ENCODE measurements at regions not wholly inside any gene's neighbourhood (a gene's known extent, or its start where the extent isn't known, plus 50 kb on each side); places are given as distances from the start of the nearest gene placed in this dataset.

DNA sequence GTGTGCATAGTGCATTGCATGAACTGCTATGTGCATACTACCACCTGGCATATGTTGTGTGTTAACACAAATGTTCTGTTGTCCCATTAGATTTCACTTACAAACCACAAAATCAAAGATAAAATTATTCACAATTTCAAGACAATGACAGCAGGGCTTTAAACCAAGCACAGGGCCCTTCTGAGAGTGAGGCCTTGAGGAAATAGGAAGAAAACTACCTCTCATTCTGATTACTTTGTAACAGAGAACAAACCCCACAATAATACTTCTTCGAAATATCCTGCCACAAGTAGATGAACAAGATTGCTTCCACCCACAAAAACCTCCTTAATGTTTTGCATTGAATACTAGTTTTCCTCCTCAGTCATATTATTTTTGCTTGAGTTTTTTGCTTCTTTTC is 85.5 kb upstream of the SPANXB1 start:
- Histone ChIP-seq H2AK5ac (ENCODE audit: low read depth, low read length) (no peak overlapping the region), H3K4me2 (ENCODE audit: low read depth, low read length) (no peak overlapping the region), H3K56ac (ENCODE audit: extremely low read depth, insufficient read depth, low read length) (no peak overlapping the region), H3K14ac (replicated peaks; ENCODE audit: low read depth, low read length) (no peak overlapping the region), H2AK9ac (replicated peaks; ENCODE audit: low read depth, low read length, poor library complexity) (no peak overlapping the region), H3K9me3 (ENCODE audit: control insufficient read depth, insufficient read depth, low read length) (no peaks in the 10 kb centered on the region), H2BK120ac (ENCODE audit: low read depth, low read length) (no peak overlapping the region), H2BK5ac (ENCODE audit: low read depth, low read length, poor library complexity, severe bottlenecking) (no peak overlapping the region), H4K91ac (ENCODE audit: insufficient read depth, low read depth, low read length) (no peak overlapping the region), H3K4me3 (ENCODE audit: insufficient read depth, low read depth, low read length) (no peak overlapping the region), H3K27me3 (ENCODE audit: control insufficient read depth, insufficient read depth, low read length) (no peaks in the 10 kb centered on the region), H3K36me3 (ENCODE audit: control insufficient read depth, insufficient read depth, low read length) (no peaks in the 10 kb centered on the region), H3K4me1 (ENCODE audit: control insufficient read depth, insufficient read depth, low read length) (no peaks in the 10 kb centered on the region), H4K20me1 (ENCODE audit: insufficient read depth, low read length) (no peaks in the 10 kb centered on the region), H3K9me1 (ENCODE audit: insufficient read depth, low read length) (no peaks in the 10 kb centered on the region), H2BK20ac (ENCODE audit: low read depth, low read length) (no peak overlapping the region), H3K9ac (ENCODE audit: low read depth, low read length) (no peak overlapping the region), H3K27ac (ENCODE audit: insufficient read depth, low read length) (no peak overlapping the region), H3K79me1 (ENCODE audit: low read depth in 1 of 2, low read length in 2 of 2) (no peaks in the 10 kb centered on the region), H3K18ac (ENCODE audit: low read depth, low read length) (no peak overlapping the region), H3K23ac (ENCODE audit: low read depth, low read length) (no peak overlapping the region), H4K5ac (ENCODE audit: low read depth, low read length) (no peak overlapping the region), H2AFZ (replicated peaks; ENCODE audit: low read length, poor library complexity) (no peak overlapping the region), H4K8ac (ENCODE audit: low read depth in 2 of 2, low read length in 2 of 2) (no peak overlapping the region), H3K4ac (ENCODE audit: low read depth, low read length) (no peak overlapping the region), H2BK15ac (ENCODE audit: low read depth, low read length) (no peak overlapping the region)
- no CpG with 5 or more reads among the region's 1 CpG for WGBS, 2 experiments (ENCODE audit: extremely low coverage in 2 of 2, insufficient read length in 1 of 2)
- BruUV-seq (replicated peaks) = no TSS peak
- no peak for ATAC-seq (ENCODE audit: low read depth)
- intact Hi-C loops (cut with micrococcal nuclease) (loop anchor here (5.0 to 10.0 kb wide), 3 partner anchors 58 to 1170 kb away; no protein-coding TSS in a partner anchor), dilution Hi-C loops (cut with HindIII; ENCODE audit: low sequenced_read_pairs, unreplicated experiment) (no loop called here), in situ Hi-C loops (cut with MboI; ENCODE audit: low sequenced_read_pairs) (loop anchor here (25.0 kb wide), 1 partner anchor 370 kb away; no protein-coding TSS in a partner anchor)
- TF ChIP-seq SMC3 (IDR thresholded peaks at IDR 0.05; ENCODE audit: low read depth, low read length) (no peak), MAZ (IDR thresholded peaks at IDR 0.05; ENCODE audit: borderline replicate concordance, low read depth, low read length) (no peak), CHD1 (IDR thresholded peaks at IDR 0.05; ENCODE audit: low read depth, low read length) (no peak), CEBPB (IDR thresholded peaks at IDR 0.05; ENCODE audit: low read depth, low read length) (no peak), FOS (IDR thresholded peaks at IDR 0.05; ENCODE audit: low read depth, low read length) (no peak)
- TF ChIP-seq, protein P1, sequence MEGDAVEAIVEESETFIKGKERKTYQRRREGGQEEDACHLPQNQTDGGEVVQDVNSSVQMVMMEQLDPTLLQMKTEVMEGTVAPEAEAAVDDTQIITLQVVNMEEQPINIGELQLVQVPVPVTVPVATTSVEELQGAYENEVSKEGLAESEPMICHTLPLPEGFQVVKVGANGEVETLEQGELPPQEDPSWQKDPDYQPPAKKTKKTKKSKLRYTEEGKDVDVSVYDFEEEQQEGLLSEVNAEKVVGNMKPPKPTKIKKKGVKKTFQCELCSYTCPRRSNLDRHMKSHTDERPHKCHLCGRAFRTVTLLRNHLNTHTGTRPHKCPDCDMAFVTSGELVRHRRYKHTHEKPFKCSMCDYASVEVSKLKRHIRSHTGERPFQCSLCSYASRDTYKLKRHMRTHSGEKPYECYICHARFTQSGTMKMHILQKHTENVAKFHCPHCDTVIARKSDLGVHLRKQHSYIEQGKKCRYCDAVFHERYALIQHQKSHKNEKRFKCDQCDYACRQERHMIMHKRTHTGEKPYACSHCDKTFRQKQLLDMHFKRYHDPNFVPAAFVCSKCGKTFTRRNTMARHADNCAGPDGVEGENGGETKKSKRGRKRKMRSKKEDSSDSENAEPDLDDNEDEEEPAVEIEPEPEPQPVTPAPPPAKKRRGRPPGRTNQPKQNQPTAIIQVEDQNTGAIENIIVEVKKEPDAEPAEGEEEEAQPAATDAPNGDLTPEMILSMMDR (conservative IDR thresholded peaks at IDR 0.05; ENCODE audit: low read depth, low read length) = no peak
- CTCF ChIA-PET = interaction anchor here (0.6 to 0.9 kb wide), 2 partner anchors 9 to 851 kb away, joined by 3 to 5 read pairs; no protein-coding TSS in a partner anchor
- POLR2A ChIA-PET (ENCODE audit: unreplicated experiment) = no interaction called here
- DNase-seq = no peak

All from IMR-90 (cell line).